Testis (tissue), 2 donors: ENCODE measurements at regions not wholly inside any gene's neighbourhood (a gene's known extent, or its start where the extent isn't known, plus 50 kb on each side); places are given as distances from the start of the nearest gene placed in this dataset.

Experiments used
- CTCF ChIP-seq, 3 experiments: fragments of 450-650 bp in 2 of 3; fragments of 200-600 bp in 1 of 3; sonication (generic) in 1 of 3; IDR thresholded peaks; one replicate each; pipeline ENCODE4 v1.5.1; 2016 to 2019; ENCODE audit warnings: antibody characterized with exemption in 3 of 3, mild to moderate bottlenecking in 2 of 3, moderate library complexity in 1 of 3
- POLR2A ChIP-seq: fragments of 450-650 bp; IDR thresholded peaks from one replicate; pipeline ENCODE4 v1.6.1; 2017; ENCODE audit warnings: antibody characterized with exemption, mild to moderate bottlenecking, moderate library complexity

- no peak for TF ChIP-seq CTCF (IDR thresholded peaks at IDR 0.05)
- no peak for TF ChIP-seq POLR2A
These were observed 60.4 kb upstream of the IFNAR2 start for GRCh38 chr21:33169359-33169758.
